Mammary epithelial cell (primary cell): ENCODE measurements at regions not wholly inside any gene's neighbourhood (a gene's known extent, or its start where the extent isn't known, plus 50 kb on each side); places are given as distances from the start of the nearest gene placed in this dataset.

Experiments used
- EZH2 ChIP-seq: IDR thresholded peaks from 2 replicates; pipeline ENCODE4 v1.6.1; 2012; ENCODE audit warnings: low read length, inconsistent platforms, borderline replicate concordance
- TF ChIP-seq, protein P1 (sequence below), 2 donors: IDR thresholded peaks in 1 of 2; conservative IDR thresholded peaks in 1 of 2; 2 replicates each; pipeline ENCODE4 v1.5.1; 2011 to 2012; ENCODE audit warnings: inconsistent platforms in 2 of 2, low read length in 2 of 2, mild to moderate bottlenecking in 2 of 2, control low read depth in 1 of 2, low read depth in 1 of 2; ENCODE audit not compliant: insufficient read depth in 1 of 2; ENCODE audit errors: extremely low read depth in 1 of 2

DNA sequence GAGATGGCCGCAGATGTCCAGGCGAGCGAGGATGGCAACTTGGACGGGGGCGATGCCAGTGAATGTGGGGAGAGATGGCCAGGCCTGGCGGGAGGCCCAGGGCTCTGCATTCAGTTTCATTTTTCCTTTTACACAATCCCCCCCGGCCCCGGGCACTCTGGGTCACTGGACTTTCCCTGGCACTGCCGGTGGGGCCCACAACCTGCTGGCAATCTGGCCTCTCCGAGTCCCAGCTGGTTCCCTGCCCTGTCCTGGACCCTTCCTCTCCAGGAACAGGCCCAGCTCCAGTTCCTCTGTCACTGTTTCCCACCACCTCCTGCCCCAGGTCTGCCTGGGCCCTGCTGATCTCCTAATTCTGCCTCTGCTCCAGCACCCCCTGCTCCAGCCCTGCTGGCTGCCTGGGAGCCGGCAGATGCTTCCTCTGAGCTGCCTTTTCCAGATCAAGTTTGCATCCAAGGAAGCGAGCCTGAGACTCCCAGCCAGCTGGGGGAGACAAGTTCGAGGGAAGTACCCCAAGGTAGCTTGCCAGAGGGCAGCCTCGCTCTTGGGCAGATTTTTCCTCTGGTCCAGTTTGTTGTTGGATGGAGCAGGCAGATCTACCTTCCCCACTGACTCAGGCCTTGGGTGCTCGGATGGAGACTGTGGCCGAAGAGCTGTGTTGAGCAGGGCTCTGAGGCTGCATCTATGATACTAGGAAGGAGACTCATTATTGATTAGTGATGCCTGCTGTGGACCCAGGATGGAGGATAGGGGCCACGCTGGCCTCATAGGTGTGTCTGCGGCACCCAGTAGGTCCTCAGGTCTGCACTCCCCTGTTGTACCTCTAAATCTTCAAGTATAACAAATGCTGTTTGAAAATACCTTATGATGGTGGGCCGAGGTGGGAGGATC lies 83.2 kb downstream of the CEBPB start:
- TF ChIP-seq, protein P1, sequence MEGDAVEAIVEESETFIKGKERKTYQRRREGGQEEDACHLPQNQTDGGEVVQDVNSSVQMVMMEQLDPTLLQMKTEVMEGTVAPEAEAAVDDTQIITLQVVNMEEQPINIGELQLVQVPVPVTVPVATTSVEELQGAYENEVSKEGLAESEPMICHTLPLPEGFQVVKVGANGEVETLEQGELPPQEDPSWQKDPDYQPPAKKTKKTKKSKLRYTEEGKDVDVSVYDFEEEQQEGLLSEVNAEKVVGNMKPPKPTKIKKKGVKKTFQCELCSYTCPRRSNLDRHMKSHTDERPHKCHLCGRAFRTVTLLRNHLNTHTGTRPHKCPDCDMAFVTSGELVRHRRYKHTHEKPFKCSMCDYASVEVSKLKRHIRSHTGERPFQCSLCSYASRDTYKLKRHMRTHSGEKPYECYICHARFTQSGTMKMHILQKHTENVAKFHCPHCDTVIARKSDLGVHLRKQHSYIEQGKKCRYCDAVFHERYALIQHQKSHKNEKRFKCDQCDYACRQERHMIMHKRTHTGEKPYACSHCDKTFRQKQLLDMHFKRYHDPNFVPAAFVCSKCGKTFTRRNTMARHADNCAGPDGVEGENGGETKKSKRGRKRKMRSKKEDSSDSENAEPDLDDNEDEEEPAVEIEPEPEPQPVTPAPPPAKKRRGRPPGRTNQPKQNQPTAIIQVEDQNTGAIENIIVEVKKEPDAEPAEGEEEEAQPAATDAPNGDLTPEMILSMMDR (conservative IDR thresholded peaks at IDR 0.05 in 1 of 2, IDR thresholded peaks at IDR 0.05 in 1 of 2; ENCODE audit: extremely low read depth in 1 of 2, insufficient read depth in 1 of 2, low read depth in 1 of 2, low read length in 2 of 2) = no peak
- TF ChIP-seq EZH2 = no peak
